Osteoblast (primary cell): ENCODE measurements at regions not wholly inside any gene's neighbourhood (a gene's known extent, or its start where the extent isn't known, plus 50 kb on each side); places are given as distances from the start of the nearest gene placed in this dataset.

Source experiments
- DNase-seq: peaks from one replicate; pipeline ENCODE4 v3.0.0; 2011; ENCODE audit warnings: low spot score, mixed read lengths; ENCODE audit not compliant: insufficient read length; ENCODE audit errors: missing footprints
- H2AFZ ChIP-seq: 2 replicates; pipeline ENCODE4 v1.6.0; 2011; ENCODE audit warnings: mild to moderate bottlenecking, low read length
- H3K27ac ChIP-seq: 2 replicates; pipeline ENCODE4 v1.5.1; 2011; ENCODE audit warnings: mild to moderate bottlenecking, low read depth, low read length, moderate library complexity
- H3K27me3 ChIP-seq: 2 replicates; pipeline ENCODE4 v1.6.0; 2012; ENCODE audit warnings: mild to moderate bottlenecking, control low read depth, inconsistent platforms, low read length, moderate library complexity; ENCODE audit not compliant: insufficient read depth
- H3K36me3 ChIP-seq: 2 replicates; pipeline ENCODE4 v1.5.1; 2011; ENCODE audit warnings: mild to moderate bottlenecking, low read length, control low read depth, moderate library complexity; ENCODE audit not compliant: insufficient read depth
- H3K4me1 ChIP-seq: 2 replicates; pipeline ENCODE4 v1.5.1; 2011; ENCODE audit warnings: mild to moderate bottlenecking, low read length, control low read depth, moderate library complexity; ENCODE audit not compliant: insufficient read depth
- H3K4me2 ChIP-seq: 2 replicates; pipeline ENCODE4 v1.6.0; 2011; ENCODE audit warnings: mild to moderate bottlenecking, low read length; ENCODE audit not compliant: insufficient read depth
- H3K4me3 ChIP-seq: fragments of 200-600 bp; sonication (generic); 3 replicates; pipeline ENCODE4 v1.5.1; 2012; ENCODE audit warnings: mild to moderate bottlenecking, low read length, inconsistent platforms; ENCODE audit not compliant: insufficient read depth
- H3K79me2 ChIP-seq: 2 replicates; pipeline ENCODE4 v1.6.0; 2012; ENCODE audit warnings: mild to moderate bottlenecking, low read length, control low read depth, inconsistent platforms; ENCODE audit not compliant: insufficient read depth
- H3K9me3 ChIP-seq: 2 replicates; pipeline ENCODE4 v1.5.1; 2011; ENCODE audit warnings: low read depth, low read length, control low read depth
- H4K20me1 ChIP-seq: 2 replicates; pipeline ENCODE4 v1.6.0; 2012; ENCODE audit warnings: mild to moderate bottlenecking, low read length, control low read depth; ENCODE audit not compliant: insufficient read depth
- CTCF ChIP-seq: IDR thresholded peaks from 2 replicates; pipeline ENCODE4 v1.5.1; 2011; ENCODE audit warnings: mild to moderate bottlenecking, low read depth, low read length, moderate library complexity; ENCODE audit errors: extremely low read depth

- Histone ChIP-seq H3K4me2 (no peak overlapping the region), H3K9me3 (no peaks in the 10 kb centered on the region), H2AFZ (no peak overlapping the region), H3K36me3 (no peaks in the 10 kb centered on the region), H3K79me2 (no peaks in the 10 kb centered on the region), H4K20me1 (no peaks in the 10 kb centered on the region), H3K4me3 (no peak overlapping the region), H3K27ac (no peak overlapping the region), H3K27me3 (no peaks in the 10 kb centered on the region), H3K4me1 (no peaks in the 10 kb centered on the region)
- TF ChIP-seq CTCF: no peak
- no peak for DNase-seq
Observed at GRCh38 chr13:76213423-76213904, 577.3 kb downstream of the LMO7 start.

- no peak overlapping the region for H3K4me2 ChIP-seq
- H3K9me3 ChIP-seq: no peaks in the 10 kb centered on the region
- H3K4me1 ChIP-seq: no peaks in the 10 kb centered on the region
- no peaks in the 10 kb centered on the region for H3K27me3 ChIP-seq
- no peaks in the 10 kb centered on the region for H3K79me2 ChIP-seq
- H3K4me3 ChIP-seq: no peak overlapping the region
- no peak overlapping the region for H2AFZ ChIP-seq
- no peak for TF ChIP-seq CTCF
- no peaks in the 10 kb centered on the region for H4K20me1 ChIP-seq
- no peak overlapping the region for H3K27ac ChIP-seq
- DNase-seq: no peak
- no peaks in the 10 kb centered on the region for H3K36me3 ChIP-seq
Observed at GRCh38 chr13:76210262-76210661, 574.1 kb downstream of the LMO7 start.

GRCh38 chr13:76198568-76199163 is 562.5 kb downstream of the LMO7 start:
- no peaks in the 10 kb centered on the region for H3K27me3 ChIP-seq
- H3K9me3 ChIP-seq: no peaks in the 10 kb centered on the region
- H3K4me2 ChIP-seq: no peak overlapping the region
- H2AFZ ChIP-seq: no peak overlapping the region
- no peaks in the 10 kb centered on the region for H3K4me1 ChIP-seq
- H3K4me3 ChIP-seq: no peak overlapping the region
- H3K36me3 ChIP-seq: no peaks in the 10 kb centered on the region
- DNase-seq: no peak
- no peak overlapping the region for H3K27ac ChIP-seq
- no peak for TF ChIP-seq CTCF
- no peaks in the 10 kb centered on the region for H4K20me1 ChIP-seq
- no peaks in the 10 kb centered on the region for H3K79me2 ChIP-seq

- no peaks in the 10 kb centered on the region for H3K4me1 ChIP-seq
- no peak overlapping the region for H3K4me3 ChIP-seq
- H3K9me3 ChIP-seq: no peaks in the 10 kb centered on the region
- no peaks in the 10 kb centered on the region for H3K79me2 ChIP-seq
- TF ChIP-seq CTCF: no peak
- H3K4me2 ChIP-seq: no peak overlapping the region
- no peaks in the 10 kb centered on the region for H3K36me3 ChIP-seq
- no peak overlapping the region for H2AFZ ChIP-seq
- H4K20me1 ChIP-seq: no peaks in the 10 kb centered on the region
- H3K27ac ChIP-seq: no peak overlapping the region
- DNase-seq: no peak
- no peaks in the 10 kb centered on the region for H3K27me3 ChIP-seq
Observed at GRCh38 chr13:76189882-76190519, 553.9 kb downstream of the LMO7 start.
